ENCODE measurements at regions not wholly inside any gene's neighbourhood (a gene's known extent, or its start where the extent isn't known, plus 50 kb on each side); places are given as distances from the start of the nearest gene placed in this dataset.

DNA sequence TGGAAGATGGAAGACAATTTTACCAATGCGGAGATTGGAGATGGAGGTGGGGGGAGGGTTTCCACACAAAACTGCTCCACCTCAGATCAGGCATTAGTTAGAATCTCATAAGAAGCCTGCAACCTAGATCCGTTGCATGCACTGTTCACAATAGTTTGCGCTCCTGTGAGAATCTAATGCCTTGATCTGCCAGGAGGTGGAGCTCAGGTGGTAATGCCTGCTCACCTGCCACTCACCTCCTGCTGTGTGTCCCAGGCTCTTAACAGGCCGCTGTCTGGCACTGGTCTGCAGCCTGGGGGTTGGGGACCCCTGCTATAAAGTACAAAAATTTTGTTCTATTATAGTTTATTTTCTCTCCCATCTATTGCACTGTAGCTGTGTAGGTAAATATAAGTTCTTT lies 84.9 kb upstream of the FOXG1 start:
- no peak for TF ChIP-seq POLR2A (IDR thresholded peaks at IDR 0.05)
- TF ChIP-seq, protein P1, sequence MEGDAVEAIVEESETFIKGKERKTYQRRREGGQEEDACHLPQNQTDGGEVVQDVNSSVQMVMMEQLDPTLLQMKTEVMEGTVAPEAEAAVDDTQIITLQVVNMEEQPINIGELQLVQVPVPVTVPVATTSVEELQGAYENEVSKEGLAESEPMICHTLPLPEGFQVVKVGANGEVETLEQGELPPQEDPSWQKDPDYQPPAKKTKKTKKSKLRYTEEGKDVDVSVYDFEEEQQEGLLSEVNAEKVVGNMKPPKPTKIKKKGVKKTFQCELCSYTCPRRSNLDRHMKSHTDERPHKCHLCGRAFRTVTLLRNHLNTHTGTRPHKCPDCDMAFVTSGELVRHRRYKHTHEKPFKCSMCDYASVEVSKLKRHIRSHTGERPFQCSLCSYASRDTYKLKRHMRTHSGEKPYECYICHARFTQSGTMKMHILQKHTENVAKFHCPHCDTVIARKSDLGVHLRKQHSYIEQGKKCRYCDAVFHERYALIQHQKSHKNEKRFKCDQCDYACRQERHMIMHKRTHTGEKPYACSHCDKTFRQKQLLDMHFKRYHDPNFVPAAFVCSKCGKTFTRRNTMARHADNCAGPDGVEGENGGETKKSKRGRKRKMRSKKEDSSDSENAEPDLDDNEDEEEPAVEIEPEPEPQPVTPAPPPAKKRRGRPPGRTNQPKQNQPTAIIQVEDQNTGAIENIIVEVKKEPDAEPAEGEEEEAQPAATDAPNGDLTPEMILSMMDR (IDR thresholded peaks at IDR 0.05): no peak

All from thyroid gland (tissue), 4 donors.